Suprapubic skin (tissue), 3 donors: ENCODE measurements at regions not wholly inside any gene's neighbourhood (a gene's known extent, or its start where the extent isn't known, plus 50 kb on each side); places are given as distances from the start of the nearest gene placed in this dataset.

Experiments used
- CTCF ChIP-seq, 2 donors: fragments of 200-600 bp in 1 of 2; fragments of 450-650 bp in 1 of 2; sonication (generic) in 1 of 2; IDR thresholded peaks; one replicate each; pipeline ENCODE4 v1.5.1; 2016 to 2019; ENCODE audit warnings: antibody characterized with exemption in 2 of 2, mild to moderate bottlenecking in 1 of 2, moderate library complexity in 1 of 2
- POLR2A ChIP-seq, 2 donors: fragments of 450-650 bp; IDR thresholded peaks; one replicate each; pipeline ENCODE4 v1.6.1; 2017; ENCODE audit warnings: antibody characterized with exemption in 2 of 2, mild to moderate bottlenecking in 2 of 2, moderate library complexity in 2 of 2

GRCh38 chr4:1576961-1577821 lies 106.9 kb downstream of the FAM53A start:
- TF ChIP-seq POLR2A (IDR thresholded peaks at IDR 0.05) = no peak
- TF ChIP-seq CTCF (IDR thresholded peaks at IDR 0.05) = no peak
